WTC11 (cell line): ENCODE measurements at regions not wholly inside any gene's neighbourhood (a gene's known extent, or its start where the extent isn't known, plus 50 kb on each side); places are given as distances from the start of the nearest gene placed in this dataset.

Experiments
- ATAC-seq: fragments of 200-7000 bp; cut with Tn5 transposase; 2 replicates; pipeline ENCODE4 v1.10.0; 2021; ENCODE audit warnings: mild to moderate bottlenecking, moderate library complexity
- CTCF ChIA-PET: fragments of 300-600 bp; sonication (Branson Sonifier 250); formaldehyde crosslinking; loops from one replicate; lab custom pipeline; 2021; ENCODE audit warnings: antibody characterized with exemption; lab: Charles Lee
- POLR2A ChIA-PET: fragments of 350-600 bp; sonication (Branson Sonifier 250); formaldehyde crosslinking; loops from one replicate; lab custom pipeline; 2021; ENCODE audit warnings: antibody characterized with exemption; lab: Charles Lee
- DNase-seq: peaks from one replicate; pipeline ENCODE4 v3.0.0; 2021; ENCODE audit warnings: low spot score
- H3K27ac Mint-ChIP-seq: 2 replicates; pipeline ENCODE4 v1.8.0; 2021; ENCODE audit warnings: mixed read lengths
- H3K27me3 Mint-ChIP-seq: 2 replicates; pipeline ENCODE4 v1.8.0; 2021; ENCODE audit warnings: low read depth, mild to moderate bottlenecking, moderate library complexity, mixed read lengths
- H3K36me3 Mint-ChIP-seq: 2 replicates; pipeline ENCODE4 v1.8.0; 2021; ENCODE audit warnings: mixed read lengths
- H3K4me1 Mint-ChIP-seq: 2 replicates; pipeline ENCODE4 v1.8.0; 2022; ENCODE audit warnings: mixed read lengths
- H3K4me3 Mint-ChIP-seq: 2 replicates; pipeline ENCODE4 v1.8.0; 2021; ENCODE audit warnings: mild to moderate bottlenecking, moderate library complexity, mixed read lengths
- H3K9me3 Mint-ChIP-seq: 2 replicates; pipeline ENCODE4 v1.8.0; 2021; ENCODE audit warnings: mixed read lengths
- CREM ChIP-seq: sonication (generic); formaldehyde crosslinking; IDR thresholded peaks from 2 replicates; pipeline ENCODE4 v1.8.1; 2022; ENCODE audit warnings: mild to moderate bottlenecking, missing genetic modification reagents, moderate library complexity
- ETV6 ChIP-seq: sonication (generic); formaldehyde crosslinking; IDR thresholded peaks from 2 replicates; pipeline ENCODE4 v1.8.1; 2022; ENCODE audit warnings: mild to moderate bottlenecking, missing genetic modification reagents
- GTF2I ChIP-seq: fragments of 250-450 bp; sonication (Bioruptor Pico); conservative IDR thresholded peaks from 2 replicates; pipeline ENCODE4 v1.4.0; 2021; ENCODE audit warnings: mild to moderate bottlenecking
- HMGA2 ChIP-seq: fragments of 250-450 bp; sonication (Bioruptor Pico); IDR thresholded peaks from 2 replicates; pipeline ENCODE4 v1.4.0; 2021; ENCODE audit warnings: mild to moderate bottlenecking, moderate library complexity
- NFATC4 ChIP-seq: fragments of 250-450 bp; sonication (Bioruptor Pico); IDR thresholded peaks from 2 replicates; pipeline ENCODE4 v1.9.0; 2021; ENCODE audit warnings: mild to moderate bottlenecking
- NFYB ChIP-seq: sonication (generic); formaldehyde crosslinking; conservative IDR thresholded peaks from 2 replicates; pipeline ENCODE4 v1.8.0; 2022; ENCODE audit warnings: low read depth, missing genetic modification reagents
- PRDM15 ChIP-seq: sonication (generic); formaldehyde crosslinking; IDR thresholded peaks from 2 replicates; pipeline ENCODE4 v1.8.0; 2022; ENCODE audit warnings: missing genetic modification reagents
- SMAD3 ChIP-seq: sonication (generic); formaldehyde crosslinking; IDR thresholded peaks from 2 replicates; pipeline ENCODE4 v1.8.0; 2022; ENCODE audit warnings: missing genetic modification reagents, mild to moderate bottlenecking, borderline replicate concordance
- SMAD4 ChIP-seq: sonication (generic); formaldehyde crosslinking; IDR thresholded peaks from 2 replicates; pipeline ENCODE4 v1.8.0; 2022; ENCODE audit warnings: mild to moderate bottlenecking, missing genetic modification reagents
- TCF7 ChIP-seq: sonication (generic); formaldehyde crosslinking; IDR thresholded peaks from 2 replicates; pipeline ENCODE4 v1.8.0; 2022; ENCODE audit warnings: mild to moderate bottlenecking, low read depth, missing genetic modification reagents, moderate library complexity
- TEAD4 ChIP-seq: sonication (generic); formaldehyde crosslinking; IDR thresholded peaks from 2 replicates; pipeline ENCODE4 v1.8.0; 2022; ENCODE audit warnings: mild to moderate bottlenecking, missing genetic modification reagents
- USF1 ChIP-seq: sonication (generic); formaldehyde crosslinking; IDR thresholded peaks from 2 replicates; pipeline ENCODE4 v1.8.0; 2022; ENCODE audit warnings: mild to moderate bottlenecking, missing genetic modification reagents
- ZNF219 ChIP-seq: sonication (generic); formaldehyde crosslinking; IDR thresholded peaks from 2 replicates; pipeline ENCODE4 v1.8.0; 2023; ENCODE audit warnings: missing genetic modification reagents, mild to moderate bottlenecking, borderline replicate concordance
- ZNF232 ChIP-seq: sonication (generic); formaldehyde crosslinking; IDR thresholded peaks from 2 replicates; pipeline ENCODE4 v1.8.0; 2022; ENCODE audit warnings: mild to moderate bottlenecking, missing genetic modification reagents
- TF ChIP-seq, protein P1 (sequence below): sonication (generic); formaldehyde crosslinking; IDR thresholded peaks from 2 replicates; pipeline ENCODE4 v1.8.0; 2022; ENCODE audit warnings: mild to moderate bottlenecking, missing genetic modification reagents
- TF ChIP-seq, protein P2 (sequence below): fragments of 250-450 bp; sonication (Bioruptor Pico); IDR thresholded peaks from 2 replicates; pipeline ENCODE4 v1.9.0; 2021; ENCODE audit warnings: mild to moderate bottlenecking
- TF ChIP-seq, protein P3 (sequence below): sonication (generic); formaldehyde crosslinking; conservative IDR thresholded peaks from 2 replicates; pipeline ENCODE4 v1.8.1; 2022; ENCODE audit warnings: mild to moderate bottlenecking, missing genetic modification reagents
- TF ChIP-seq, protein P4 (sequence below): sonication (generic); formaldehyde crosslinking; IDR thresholded peaks from 2 replicates; pipeline ENCODE4 v1.8.0; 2023; ENCODE audit warnings: mild to moderate bottlenecking, missing genetic modification reagents
- TF ChIP-seq, protein P5 (sequence below): sonication (generic); formaldehyde crosslinking; IDR thresholded peaks from 2 replicates; pipeline ENCODE4 v1.8.0; 2022; ENCODE audit warnings: mild to moderate bottlenecking, missing genetic modification reagents
- TF ChIP-seq, protein P6 (sequence below): fragments of 250-450 bp; sonication (Bioruptor Pico); IDR thresholded peaks from 2 replicates; pipeline ENCODE4 v2.1.2; 2022; ENCODE audit warnings: mild to moderate bottlenecking, moderate library complexity

DNA sequence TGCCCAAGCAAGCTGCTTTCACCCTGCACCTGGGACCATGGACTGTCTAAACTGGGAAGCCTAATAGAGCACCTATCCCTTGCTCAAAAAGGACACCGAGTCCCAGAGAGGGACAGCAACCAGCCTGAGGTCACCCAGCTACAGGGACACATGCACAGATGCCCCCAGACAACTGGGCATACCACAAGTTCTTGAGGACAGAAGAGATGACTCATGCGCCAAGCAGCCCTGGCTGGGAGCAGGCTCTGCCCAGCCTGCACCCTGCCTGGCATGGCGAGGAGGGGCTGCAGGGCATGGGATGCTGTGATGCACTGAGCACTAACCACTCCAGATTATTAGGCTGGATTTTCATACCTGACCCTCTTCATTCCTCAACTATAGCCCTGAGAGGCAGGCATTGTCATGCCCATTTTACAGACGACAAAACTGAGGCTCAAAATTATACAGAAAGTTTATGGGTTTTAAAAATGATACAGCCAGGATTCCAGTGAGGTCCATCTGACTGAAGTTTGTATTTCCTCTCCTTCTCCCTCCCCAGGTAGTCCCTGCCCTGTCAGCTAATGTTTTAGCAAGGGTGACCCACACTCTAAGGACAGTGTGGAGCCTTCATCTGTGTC is 289.3 kb upstream of the ZMIZ1 start:
- Mint-ChIP-seq H3K27me3 (peaks cover 5% of the 10 kb centered on the region), H3K36me3 (peaks cover 6% of the 10 kb centered on the region), H3K27ac (no peak overlapping the region), H3K4me3 (no peak overlapping the region), H3K9me3 (peaks cover 17% of the 10 kb centered on the region), H3K4me1 (peaks cover 5% of the 10 kb centered on the region)
- ATAC-seq (no peak), DNase-seq (no peak)
- ChIA-PET POLR2A (no interaction called here), CTCF (no interaction called here)
- TF ChIP-seq TCF7 (CRISPR knock-in tag) (no peak), HMGA2 (CRISPR knock-in tag) (no peak), ZNF219 (CRISPR knock-in tag) (no peak), PRDM15 (CRISPR knock-in tag) (no peak), USF1 (CRISPR knock-in tag) (no peak), CREM (CRISPR knock-in tag) (no peak), ZNF232 (CRISPR knock-in tag) (no peak), SMAD3 (no peak), SMAD4 (CRISPR knock-in tag) (no peak), ETV6 (CRISPR knock-in tag) (no peak), NFATC4 (CRISPR knock-in tag) (no peak), NFYB (CRISPR knock-in tag) (no peak), GTF2I (CRISPR knock-in tag) (no peak), TEAD4 (no peak)
- TF ChIP-seq, protein P1, sequence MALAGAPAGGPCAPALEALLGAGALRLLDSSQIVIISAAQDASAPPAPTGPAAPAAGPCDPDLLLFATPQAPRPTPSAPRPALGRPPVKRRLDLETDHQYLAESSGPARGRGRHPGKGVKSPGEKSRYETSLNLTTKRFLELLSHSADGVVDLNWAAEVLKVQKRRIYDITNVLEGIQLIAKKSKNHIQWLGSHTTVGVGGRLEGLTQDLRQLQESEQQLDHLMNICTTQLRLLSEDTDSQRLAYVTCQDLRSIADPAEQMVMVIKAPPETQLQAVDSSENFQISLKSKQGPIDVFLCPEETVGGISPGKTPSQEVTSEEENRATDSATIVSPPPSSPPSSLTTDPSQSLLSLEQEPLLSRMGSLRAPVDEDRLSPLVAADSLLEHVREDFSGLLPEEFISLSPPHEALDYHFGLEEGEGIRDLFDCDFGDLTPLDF (CRISPR knock-in tag), result no peak
- TF ChIP-seq, protein P2, sequence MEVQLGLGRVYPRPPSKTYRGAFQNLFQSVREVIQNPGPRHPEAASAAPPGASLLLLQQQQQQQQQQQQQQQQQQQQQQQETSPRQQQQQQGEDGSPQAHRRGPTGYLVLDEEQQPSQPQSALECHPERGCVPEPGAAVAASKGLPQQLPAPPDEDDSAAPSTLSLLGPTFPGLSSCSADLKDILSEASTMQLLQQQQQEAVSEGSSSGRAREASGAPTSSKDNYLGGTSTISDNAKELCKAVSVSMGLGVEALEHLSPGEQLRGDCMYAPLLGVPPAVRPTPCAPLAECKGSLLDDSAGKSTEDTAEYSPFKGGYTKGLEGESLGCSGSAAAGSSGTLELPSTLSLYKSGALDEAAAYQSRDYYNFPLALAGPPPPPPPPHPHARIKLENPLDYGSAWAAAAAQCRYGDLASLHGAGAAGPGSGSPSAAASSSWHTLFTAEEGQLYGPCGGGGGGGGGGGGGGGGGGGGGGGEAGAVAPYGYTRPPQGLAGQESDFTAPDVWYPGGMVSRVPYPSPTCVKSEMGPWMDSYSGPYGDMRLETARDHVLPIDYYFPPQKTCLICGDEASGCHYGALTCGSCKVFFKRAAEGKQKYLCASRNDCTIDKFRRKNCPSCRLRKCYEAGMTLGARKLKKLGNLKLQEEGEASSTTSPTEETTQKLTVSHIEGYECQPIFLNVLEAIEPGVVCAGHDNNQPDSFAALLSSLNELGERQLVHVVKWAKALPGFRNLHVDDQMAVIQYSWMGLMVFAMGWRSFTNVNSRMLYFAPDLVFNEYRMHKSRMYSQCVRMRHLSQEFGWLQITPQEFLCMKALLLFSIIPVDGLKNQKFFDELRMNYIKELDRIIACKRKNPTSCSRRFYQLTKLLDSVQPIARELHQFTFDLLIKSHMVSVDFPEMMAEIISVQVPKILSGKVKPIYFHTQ (CRISPR knock-in tag), result no peak
- TF ChIP-seq, protein P3, sequence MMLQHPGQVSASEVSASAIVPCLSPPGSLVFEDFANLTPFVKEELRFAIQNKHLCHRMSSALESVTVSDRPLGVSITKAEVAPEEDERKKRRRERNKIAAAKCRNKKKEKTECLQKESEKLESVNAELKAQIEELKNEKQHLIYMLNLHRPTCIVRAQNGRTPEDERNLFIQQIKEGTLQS, result no peak
- TF ChIP-seq, protein P4, sequence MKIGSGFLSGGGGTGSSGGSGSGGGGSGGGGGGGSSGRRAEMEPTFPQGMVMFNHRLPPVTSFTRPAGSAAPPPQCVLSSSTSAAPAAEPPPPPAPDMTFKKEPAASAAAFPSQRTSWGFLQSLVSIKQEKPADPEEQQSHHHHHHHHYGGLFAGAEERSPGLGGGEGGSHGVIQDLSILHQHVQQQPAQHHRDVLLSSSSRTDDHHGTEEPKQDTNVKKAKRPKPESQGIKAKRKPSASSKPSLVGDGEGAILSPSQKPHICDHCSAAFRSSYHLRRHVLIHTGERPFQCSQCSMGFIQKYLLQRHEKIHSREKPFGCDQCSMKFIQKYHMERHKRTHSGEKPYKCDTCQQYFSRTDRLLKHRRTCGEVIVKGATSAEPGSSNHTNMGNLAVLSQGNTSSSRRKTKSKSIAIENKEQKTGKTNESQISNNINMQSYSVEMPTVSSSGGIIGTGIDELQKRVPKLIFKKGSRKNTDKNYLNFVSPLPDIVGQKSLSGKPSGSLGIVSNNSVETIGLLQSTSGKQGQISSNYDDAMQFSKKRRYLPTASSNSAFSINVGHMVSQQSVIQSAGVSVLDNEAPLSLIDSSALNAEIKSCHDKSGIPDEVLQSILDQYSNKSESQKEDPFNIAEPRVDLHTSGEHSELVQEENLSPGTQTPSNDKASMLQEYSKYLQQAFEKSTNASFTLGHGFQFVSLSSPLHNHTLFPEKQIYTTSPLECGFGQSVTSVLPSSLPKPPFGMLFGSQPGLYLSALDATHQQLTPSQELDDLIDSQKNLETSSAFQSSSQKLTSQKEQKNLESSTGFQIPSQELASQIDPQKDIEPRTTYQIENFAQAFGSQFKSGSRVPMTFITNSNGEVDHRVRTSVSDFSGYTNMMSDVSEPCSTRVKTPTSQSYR, result no peak
- TF ChIP-seq, protein P5, sequence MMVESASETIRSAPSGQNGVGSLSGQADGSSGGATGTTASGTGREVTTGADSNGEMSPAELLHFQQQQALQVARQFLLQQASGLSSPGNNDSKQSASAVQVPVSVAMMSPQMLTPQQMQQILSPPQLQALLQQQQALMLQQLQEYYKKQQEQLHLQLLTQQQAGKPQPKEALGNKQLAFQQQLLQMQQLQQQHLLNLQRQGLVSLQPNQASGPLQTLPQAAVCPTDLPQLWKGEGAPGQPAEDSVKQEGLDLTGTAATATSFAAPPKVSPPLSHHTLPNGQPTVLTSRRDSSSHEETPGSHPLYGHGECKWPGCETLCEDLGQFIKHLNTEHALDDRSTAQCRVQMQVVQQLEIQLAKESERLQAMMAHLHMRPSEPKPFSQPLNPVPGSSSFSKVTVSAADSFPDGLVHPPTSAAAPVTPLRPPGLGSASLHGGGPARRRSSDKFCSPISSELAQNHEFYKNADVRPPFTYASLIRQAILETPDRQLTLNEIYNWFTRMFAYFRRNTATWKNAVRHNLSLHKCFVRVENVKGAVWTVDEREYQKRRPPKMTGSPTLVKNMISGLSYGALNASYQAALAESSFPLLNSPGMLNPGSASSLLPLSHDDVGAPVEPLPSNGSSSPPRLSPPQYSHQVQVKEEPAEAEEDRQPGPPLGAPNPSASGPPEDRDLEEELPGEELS, result no peak
- TF ChIP-seq, protein P6, sequence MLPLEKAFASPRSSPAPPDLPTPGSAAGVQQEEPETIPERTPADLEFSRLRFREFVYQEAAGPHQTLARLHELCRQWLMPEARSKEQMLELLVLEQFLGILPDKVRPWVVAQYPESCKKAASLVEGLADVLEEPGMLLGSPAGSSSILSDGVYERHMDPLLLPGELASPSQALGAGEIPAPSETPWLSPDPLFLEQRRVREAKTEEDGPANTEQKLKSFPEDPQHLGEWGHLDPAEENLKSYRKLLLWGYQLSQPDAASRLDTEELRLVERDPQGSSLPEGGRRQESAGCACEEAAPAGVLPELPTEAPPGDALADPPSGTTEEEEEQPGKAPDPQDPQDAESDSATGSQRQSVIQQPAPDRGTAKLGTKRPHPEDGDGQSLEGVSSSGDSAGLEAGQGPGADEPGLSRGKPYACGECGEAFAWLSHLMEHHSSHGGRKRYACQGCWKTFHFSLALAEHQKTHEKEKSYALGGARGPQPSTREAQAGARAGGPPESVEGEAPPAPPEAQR (CRISPR knock-in tag), result no peak
